ENCODE measurements at regions not wholly inside any gene's neighbourhood (a gene's known extent, or its start where the extent isn't known, plus 50 kb on each side); places are given as distances from the start of the nearest gene placed in this dataset.

GRCh38 chr6:134537146-134537555 is 219.2 kb upstream of the SGK1 start:
- TF ChIP-seq, protein P1, sequence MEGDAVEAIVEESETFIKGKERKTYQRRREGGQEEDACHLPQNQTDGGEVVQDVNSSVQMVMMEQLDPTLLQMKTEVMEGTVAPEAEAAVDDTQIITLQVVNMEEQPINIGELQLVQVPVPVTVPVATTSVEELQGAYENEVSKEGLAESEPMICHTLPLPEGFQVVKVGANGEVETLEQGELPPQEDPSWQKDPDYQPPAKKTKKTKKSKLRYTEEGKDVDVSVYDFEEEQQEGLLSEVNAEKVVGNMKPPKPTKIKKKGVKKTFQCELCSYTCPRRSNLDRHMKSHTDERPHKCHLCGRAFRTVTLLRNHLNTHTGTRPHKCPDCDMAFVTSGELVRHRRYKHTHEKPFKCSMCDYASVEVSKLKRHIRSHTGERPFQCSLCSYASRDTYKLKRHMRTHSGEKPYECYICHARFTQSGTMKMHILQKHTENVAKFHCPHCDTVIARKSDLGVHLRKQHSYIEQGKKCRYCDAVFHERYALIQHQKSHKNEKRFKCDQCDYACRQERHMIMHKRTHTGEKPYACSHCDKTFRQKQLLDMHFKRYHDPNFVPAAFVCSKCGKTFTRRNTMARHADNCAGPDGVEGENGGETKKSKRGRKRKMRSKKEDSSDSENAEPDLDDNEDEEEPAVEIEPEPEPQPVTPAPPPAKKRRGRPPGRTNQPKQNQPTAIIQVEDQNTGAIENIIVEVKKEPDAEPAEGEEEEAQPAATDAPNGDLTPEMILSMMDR (conservative IDR thresholded peaks at IDR 0.05; ENCODE audit: low read length), result no peak
- TF ChIP-seq EZH2phosphoT487 (IDR thresholded peaks at IDR 0.05; ENCODE audit: borderline replicate concordance), result no peak

Data from Loucy (cell line).